H1 (cell line): ENCODE measurements at regions not wholly inside any gene's neighbourhood (a gene's known extent, or its start where the extent isn't known, plus 50 kb on each side); places are given as distances from the start of the nearest gene placed in this dataset.

Experiments
- CHD7 ChIP-seq: fragments of 300-600 bp; sonication (generic); IDR thresholded peaks from 2 replicates; pipeline ENCODE4 v1.7.1; 2012; ENCODE audit warnings: low read length, moderate library complexity, mild to moderate bottlenecking, inconsistent platforms; ENCODE audit not compliant: insufficient replicate concordance
- MAFK ChIP-seq: IDR thresholded peaks from 2 replicates; pipeline ENCODE4 v1.6.1; 2012; ENCODE audit warnings: low read depth, mild to moderate bottlenecking, improper control_type of control experiment, low read length
- POLR2A ChIP-seq, 2 experiments: IDR thresholded peaks; 1 replicate in 1 of 2; 2 replicates in 1 of 2; pipeline ENCODE4 v1.6.1; 2011; ENCODE audit warnings: low read depth in 2 of 2, low read length in 2 of 2, mild to moderate bottlenecking in 2 of 2; ENCODE audit errors: control extremely low read depth in 1 of 2
- SP1 ChIP-seq: IDR thresholded peaks from 2 replicates; pipeline ENCODE4 v1.6.1; 2011; ENCODE audit warnings: low read depth, low read length
- TAF1 ChIP-seq: IDR thresholded peaks from 2 replicates; pipeline ENCODE4 v1.6.1; 2011; ENCODE audit warnings: mild to moderate bottlenecking, low read depth, low read length

- TF ChIP-seq CHD7, result no peak
- no peak for TF ChIP-seq MAFK
- TF ChIP-seq SP1, result no peak
- no peak for TF ChIP-seq POLR2A (IDR thresholded peaks at IDR 0.05; ENCODE audit: control extremely low read depth in 1 of 2, low read depth in 2 of 2, low read length in 2 of 2)
- no peak for TF ChIP-seq TAF1
Measured at GRCh38 chr9:73714294-73714693, 562.6 kb downstream of the ANXA1 start (continued).
